Thyroid gland (tissue), 4 donors: ENCODE measurements at regions not wholly inside any gene's neighbourhood (a gene's known extent, or its start where the extent isn't known, plus 50 kb on each side); places are given as distances from the start of the nearest gene placed in this dataset.

ENCODE experiments used
- DNase-seq, 2 donors: peaks; one replicate each; pipeline ENCODE4 v3.0.0-alpha.2; 2019
- H3K27ac ChIP-seq, 3 donors: fragments of 200-600 bp; sonication (generic); 1 replicate in 2 of 3; 2 replicates in 1 of 3; pipeline ENCODE4 v1.5.1; 2016 to 2019; ENCODE audit warnings: mild to moderate bottlenecking in 1 of 3, moderate library complexity in 1 of 3
- H3K27me3 ChIP-seq: fragments of 200-600 bp; sonication (generic); one replicate; pipeline ENCODE4 v1.5.1; 2019
- H3K36me3 ChIP-seq, 2 donors: fragments of 200-600 bp; sonication (generic); one replicate each; pipeline ENCODE4 v1.5.1; 2016 to 2019
- H3K4me1 ChIP-seq, 2 donors: fragments of 200-600 bp; sonication (generic); one replicate each; pipeline ENCODE4 v1.5.1; 2017 to 2019
- H3K4me3 ChIP-seq, 3 donors: fragments of 200-600 bp; sonication (generic); replicated peaks in 1 of 3; 1 replicate in 2 of 3; 2 replicates in 1 of 3; pipeline ENCODE4 v1.5.1; 2016; ENCODE audit warnings: mild to moderate bottlenecking in 1 of 3
- H3K9me3 ChIP-seq: fragments of 200-600 bp; sonication (generic); one replicate; pipeline ENCODE4 v1.5.1; 2017
- CTCF ChIP-seq, 6 experiments: fragments of 200-600 bp in 3 of 6; fragments of 450-650 bp in 3 of 6; sonication (generic) in 3 of 6; IDR thresholded peaks; one replicate each; pipeline ENCODE4 v1.5.1; 2016 to 2019; ENCODE audit warnings: antibody characterized with exemption in 6 of 6, mild to moderate bottlenecking in 2 of 6, inconsistent platforms in 1 of 6, moderate library complexity in 1 of 6
- POLR2A ChIP-seq, 2 donors: fragments of 450-650 bp; IDR thresholded peaks; one replicate each; pipeline ENCODE4 v1.6.1; 2017; ENCODE audit warnings: antibody characterized with exemption in 2 of 2, mild to moderate bottlenecking in 2 of 2, moderate library complexity in 1 of 2
- WGBS, 2 donors: methylation state at CpG; one replicate each; pipeline ENCODE4 v1.1.5; 2017; 5-methylcytosine and 5-hydroxymethylcytosine counted together
- intact Hi-C: fragments of 100-400 bp; cut with DNase I; formaldehyde crosslinking; loops from one replicate; pipeline ENCODE4 v1.15.1; 2023

DNA sequence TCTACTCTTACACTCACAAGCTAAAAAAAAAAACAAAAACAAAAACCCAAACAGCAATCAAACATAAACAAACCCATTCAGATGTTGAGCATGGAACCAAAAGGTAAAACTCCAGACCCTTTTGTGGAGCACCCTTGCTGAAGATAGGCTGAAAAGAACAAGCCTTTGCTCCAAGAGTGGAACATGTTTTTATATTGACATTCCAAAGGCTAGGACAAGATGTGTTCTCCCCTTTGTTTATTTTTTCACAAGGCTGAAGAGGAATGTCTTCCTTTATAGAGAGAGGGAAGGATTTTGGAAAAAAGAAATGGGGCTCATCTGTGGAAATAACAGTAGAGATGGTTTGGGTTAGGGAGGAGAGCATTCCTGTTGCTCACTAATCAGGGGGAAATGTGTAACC is 87.2 kb upstream of the ELMO1 start:
- DNase-seq, result peak in 1 of 2 donors; percentile 12
- TF ChIP-seq CTCF (IDR thresholded peaks at IDR 0.05) (peak in 1 of 6 experiments; percentile 6), POLR2A (IDR thresholded peaks at IDR 0.05) (no peak)
- Histone ChIP-seq H3K36me3 (no peaks in the 10 kb centered on the region), H3K4me1 (peaks cover 30 to 31% of the 10 kb centered on the region in 2 donors), H3K9me3 (no peaks in the 10 kb centered on the region), H3K4me3 (no peak overlapping the region), H3K27ac (peak overlapping the region; percentile 86 to 96 (median 91)), H3K27me3 (no peaks in the 10 kb centered on the region)
- intact Hi-C loops, result no loop called here

DNA sequence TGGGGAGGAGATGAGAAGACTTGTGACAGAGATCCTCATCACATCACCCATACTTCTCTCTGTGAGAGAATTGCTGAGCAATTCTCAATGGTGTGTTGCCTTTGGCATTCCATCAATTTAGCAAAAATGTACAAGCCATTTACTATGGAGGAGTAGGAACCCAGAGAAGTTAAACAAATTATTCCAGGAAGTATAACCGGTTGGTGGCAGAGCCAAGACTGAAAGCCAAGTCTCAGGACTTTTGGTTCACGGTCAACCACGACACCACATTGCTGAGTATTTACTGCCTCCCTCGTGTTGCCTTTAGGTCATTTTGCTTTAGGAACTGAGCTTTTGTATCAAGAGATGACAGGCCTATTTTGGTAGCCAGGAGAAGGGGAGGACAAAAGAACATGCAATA is 88.0 kb upstream of the ELMO1 start:
- Histone ChIP-seq H3K27me3 (no peaks in the 10 kb centered on the region), H3K9me3 (no peaks in the 10 kb centered on the region), H3K4me1 (peaks cover 30 to 31% of the 10 kb centered on the region in 2 donors), H3K4me3 (no peak overlapping the region), H3K36me3 (no peaks in the 10 kb centered on the region), H3K27ac (peak overlapping the region; percentile 74 to 96 (median 91))
- WGBS, 2 donors, result 40 to 42% methylated on average over 4 of the region's 4 CpGs
- intact Hi-C loops, result no loop called here
- DNase-seq, result peak in 1 of 2 donors; percentile 21
- TF ChIP-seq POLR2A (IDR thresholded peaks at IDR 0.05) (no peak), CTCF (IDR thresholded peaks at IDR 0.05) (no peak)

GRCh38 chr7:37537439-37537838 is 88.8 kb upstream of the ELMO1 start:
- Histone ChIP-seq H3K36me3 (no peaks in the 10 kb centered on the region), H3K4me3 (no peak overlapping the region), H3K27ac (peak overlapping the region in 2 of 3 donors; percentile 91 to 96), H3K27me3 (no peaks in the 10 kb centered on the region), H3K9me3 (no peaks in the 10 kb centered on the region), H3K4me1 (peaks cover 30 to 31% of the 10 kb centered on the region in 2 donors)
- WGBS, 2 donors, result 91 to 94% methylated on average over 5 of the region's 5 CpGs
- no peak for DNase-seq
- TF ChIP-seq POLR2A (IDR thresholded peaks at IDR 0.05) (no peak), CTCF (IDR thresholded peaks at IDR 0.05) (no peak)
- intact Hi-C loops, result no loop called here

GRCh38 chr7:37538945-37539344 is 90.3 kb upstream of the ELMO1 start:
- no peaks in the 10 kb centered on the region for H3K27me3 ChIP-seq
- TF ChIP-seq POLR2A (IDR thresholded peaks at IDR 0.05) (no peak), CTCF (IDR thresholded peaks at IDR 0.05) (no peak)
- H3K27ac ChIP-seq, result no peak overlapping the region
- no peak overlapping the region for H3K4me3 ChIP-seq
- DNase-seq, result no peak
- no peaks in the 10 kb centered on the region for H3K36me3 ChIP-seq
- peaks cover 23 to 28% of the 10 kb centered on the region in 2 donors for H3K4me1 ChIP-seq
- H3K9me3 ChIP-seq, result no peaks in the 10 kb centered on the region
- WGBS, 2 donors, result 92 to 97% methylated on average over 4 of the region's 4 CpGs
- intact Hi-C loops, result no loop called here

- Histone ChIP-seq H3K27me3 (no peaks in the 10 kb centered on the region), H3K4me1 (peaks cover 18% of the 10 kb centered on the region in 2 donors), H3K4me3 (no peak overlapping the region), H3K36me3 (no peaks in the 10 kb centered on the region), H3K27ac (no peak overlapping the region), H3K9me3 (no peaks in the 10 kb centered on the region)
- intact Hi-C loops, result no loop called here
- TF ChIP-seq CTCF (IDR thresholded peaks at IDR 0.05) (no peak), POLR2A (IDR thresholded peaks at IDR 0.05) (no peak)
- DNase-seq, result no peak
- WGBS, 2 donors, result 92 to 96% methylated on average over 9 of the region's 9 CpGs
These were observed 92.3 kb upstream of the ELMO1 start for GRCh38 chr7:37540917-37541316.
